Memory B cell (primary cell): ENCODE measurements at regions not wholly inside any gene's neighbourhood (a gene's known extent, or its start where the extent isn't known, plus 50 kb on each side); places are given as distances from the start of the nearest gene placed in this dataset.

Experiments used
- ATAC-seq: fragments of 150-1000 bp; cut with Tn5 transposase; 2 replicates; pipeline ENCODE4 v1.10.0; 2021; ENCODE audit warnings: low read depth, mild to moderate bottlenecking, moderate library complexity
- DNase-seq, 2 donors: peaks; one replicate each; pipeline ENCODE4 v3.0.0; 2022; ENCODE audit warnings: low spot score in 2 of 2
- H3K27ac Mint-ChIP-seq: one replicate; pipeline ENCODE4 v1.8.0; 2022; ENCODE audit warnings: mild to moderate bottlenecking, moderate library complexity, mixed read lengths
- H3K27me3 Mint-ChIP-seq: one replicate; pipeline ENCODE4 v1.8.0; 2022; ENCODE audit warnings: mixed read lengths
- H3K36me3 Mint-ChIP-seq: one replicate; pipeline ENCODE4 v1.8.0; 2022; ENCODE audit warnings: mild to moderate bottlenecking, mixed read lengths
- H3K4me1 Mint-ChIP-seq: one replicate; pipeline ENCODE4 v1.8.0; 2022; ENCODE audit warnings: mixed read lengths
- H3K4me3 Mint-ChIP-seq: one replicate; pipeline ENCODE4 v1.8.0; 2022; ENCODE audit warnings: mild to moderate bottlenecking, moderate library complexity, mixed read lengths
- H3K9me3 Mint-ChIP-seq: one replicate; pipeline ENCODE4 v1.8.0; 2022; ENCODE audit warnings: mixed read lengths

DNA sequence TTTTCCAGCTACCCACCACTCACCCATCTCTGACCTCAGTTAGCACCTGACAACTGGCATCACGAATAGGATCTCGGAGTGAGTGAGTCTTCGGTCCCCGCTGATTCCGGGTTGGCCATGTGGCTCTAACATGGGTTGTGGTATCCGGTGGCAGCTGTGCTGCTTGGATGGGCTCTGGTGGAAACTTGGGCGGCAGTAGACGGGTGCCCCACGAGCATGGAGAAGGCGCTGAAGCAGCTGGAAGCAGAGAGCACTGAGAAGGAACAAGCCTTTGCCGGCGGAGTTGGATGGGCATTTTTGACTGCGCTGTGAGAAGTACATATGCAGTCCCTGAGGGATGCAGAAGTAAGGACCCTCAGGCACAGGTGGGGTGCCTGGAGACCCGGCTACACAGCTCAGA, 1044.0 kb upstream of the ADGRL4 start:
- ATAC-seq (no peak), DNase-seq (no peak)
- no peaks in the 10 kb centered on the region for H3K36me3 Mint-ChIP-seq
- peaks cover 2% of the 10 kb centered on the region for H3K27me3 Mint-ChIP-seq
- H3K4me1 Mint-ChIP-seq: no peaks in the 10 kb centered on the region
- no peak overlapping the region for H3K27ac Mint-ChIP-seq
- no peak overlapping the region for H3K4me3 Mint-ChIP-seq
- no peaks in the 10 kb centered on the region for H3K9me3 Mint-ChIP-seq

DNA sequence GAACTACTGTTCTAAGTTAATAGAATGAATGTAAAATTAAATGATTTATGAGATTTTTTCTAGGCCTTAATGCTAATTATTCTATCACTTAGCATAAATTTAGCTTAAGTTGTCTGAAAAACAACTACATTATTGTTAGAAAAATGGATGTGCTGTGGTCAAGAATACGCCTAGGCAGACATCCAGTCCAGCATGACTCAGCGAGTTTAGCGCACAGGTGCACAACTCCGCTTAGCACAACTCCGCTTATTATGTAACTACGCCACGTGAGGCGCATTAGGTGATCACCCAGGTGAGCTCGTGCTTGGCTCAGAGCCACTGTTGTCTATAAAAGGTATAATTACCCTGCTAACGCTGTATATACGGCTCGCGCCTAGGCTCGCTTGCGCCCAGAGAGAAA, 1043.6 kb upstream of the ADGRL4 start:
- Mint-ChIP-seq H3K4me3 (no peak overlapping the region), H3K9me3 (no peaks in the 10 kb centered on the region), H3K27ac (no peak overlapping the region), H3K4me1 (no peaks in the 10 kb centered on the region), H3K36me3 (no peaks in the 10 kb centered on the region), H3K27me3 (peaks cover 2% of the 10 kb centered on the region)
- DNase-seq (no peak), ATAC-seq (no peak)

DNA sequence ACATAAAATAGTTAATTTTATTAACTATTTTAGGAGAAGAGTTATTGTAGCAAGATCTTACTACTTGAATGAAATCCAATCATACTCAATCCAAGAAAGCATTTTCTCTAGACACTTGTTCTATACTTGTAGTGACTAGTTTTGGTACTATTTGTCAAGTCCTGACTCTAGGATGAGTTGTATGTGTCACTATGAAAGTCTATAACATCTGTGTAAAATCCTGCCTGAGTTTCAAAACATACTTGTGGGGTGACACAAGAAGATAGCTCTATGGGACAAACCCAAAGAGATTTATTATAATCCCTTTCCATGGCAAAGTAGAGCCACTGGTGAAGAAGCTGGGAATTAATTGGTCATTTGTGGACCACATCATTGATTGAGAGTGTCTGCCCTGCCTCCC, 1042.2 kb upstream of the ADGRL4 start:
- H3K9me3 Mint-ChIP-seq: no peaks in the 10 kb centered on the region
- H3K4me3 Mint-ChIP-seq: no peak overlapping the region
- H3K36me3 Mint-ChIP-seq: no peaks in the 10 kb centered on the region
- no peak for ATAC-seq
- no peaks in the 10 kb centered on the region for H3K4me1 Mint-ChIP-seq
- H3K27me3 Mint-ChIP-seq: peaks cover 2% of the 10 kb centered on the region
- H3K27ac Mint-ChIP-seq: no peak overlapping the region
- DNase-seq: no peak

GRCh38 chr1:80047791-80048190, 1041.3 kb upstream of the ADGRL4 start:
- peaks cover 2% of the 10 kb centered on the region for H3K27me3 Mint-ChIP-seq
- H3K4me3 Mint-ChIP-seq: no peak overlapping the region
- no peaks in the 10 kb centered on the region for H3K9me3 Mint-ChIP-seq
- H3K27ac Mint-ChIP-seq: no peak overlapping the region
- DNase-seq (no peak), ATAC-seq (no peak)
- H3K36me3 Mint-ChIP-seq: no peaks in the 10 kb centered on the region
- no peaks in the 10 kb centered on the region for H3K4me1 Mint-ChIP-seq

GRCh38 chr1:80044662-80045061, 1038.1 kb upstream of the ADGRL4 start:
- Mint-ChIP-seq H3K9me3 (peaks cover 2% of the 10 kb centered on the region), H3K4me3 (no peak overlapping the region), H3K27ac (no peak overlapping the region), H3K27me3 (peaks cover 2% of the 10 kb centered on the region), H3K36me3 (no peaks in the 10 kb centered on the region), H3K4me1 (no peaks in the 10 kb centered on the region)
- ATAC-seq (no peak), DNase-seq (no peak)

- H3K9me3 Mint-ChIP-seq: peaks cover 2% of the 10 kb centered on the region
- H3K4me3 Mint-ChIP-seq: no peak overlapping the region
- no peaks in the 10 kb centered on the region for H3K36me3 Mint-ChIP-seq
- H3K4me1 Mint-ChIP-seq: no peaks in the 10 kb centered on the region
- H3K27ac Mint-ChIP-seq: no peak overlapping the region
- no peak for ATAC-seq
- H3K27me3 Mint-ChIP-seq: no peaks in the 10 kb centered on the region
- no peak for DNase-seq
These were observed 1030.3 kb upstream of the ADGRL4 start for GRCh38 chr1:80036690-80037432.

DNA sequence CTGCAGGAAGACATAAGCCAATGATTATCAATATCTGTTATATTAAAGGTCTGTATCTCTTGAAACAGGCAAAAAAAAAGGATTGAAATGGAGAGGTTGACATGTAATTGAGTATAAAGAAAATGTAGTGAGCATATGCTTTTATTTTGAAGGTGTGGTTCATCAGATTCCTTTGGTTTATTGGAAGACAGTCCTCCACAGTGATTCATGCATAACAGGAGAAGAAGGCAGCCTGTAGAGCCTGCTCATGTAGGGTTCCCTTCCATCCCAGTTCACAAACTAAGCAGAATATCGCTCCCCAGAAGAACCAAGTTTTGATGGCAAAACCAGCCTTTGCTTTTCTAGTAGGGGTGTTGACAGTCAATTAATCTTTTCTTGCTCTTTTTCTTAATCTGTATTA, 1016.8 kb upstream of the ADGRL4 start:
- Mint-ChIP-seq H3K27ac (no peak overlapping the region), H3K27me3 (peaks cover 2% of the 10 kb centered on the region), H3K4me3 (no peak overlapping the region), H3K4me1 (no peaks in the 10 kb centered on the region), H3K36me3 (no peaks in the 10 kb centered on the region), H3K9me3 (no peaks in the 10 kb centered on the region)
- DNase-seq: no peak
- no peak for ATAC-seq

- Mint-ChIP-seq H3K27ac (no peak overlapping the region), H3K27me3 (peaks cover 2% of the 10 kb centered on the region), H3K4me3 (no peak overlapping the region), H3K36me3 (no peaks in the 10 kb centered on the region), H3K9me3 (no peaks in the 10 kb centered on the region), H3K4me1 (no peaks in the 10 kb centered on the region)
- ATAC-seq (no peak), DNase-seq (no peak)
These were observed 1015.4 kb upstream of the ADGRL4 start for GRCh38 chr1:80021891-80022290.

DNA sequence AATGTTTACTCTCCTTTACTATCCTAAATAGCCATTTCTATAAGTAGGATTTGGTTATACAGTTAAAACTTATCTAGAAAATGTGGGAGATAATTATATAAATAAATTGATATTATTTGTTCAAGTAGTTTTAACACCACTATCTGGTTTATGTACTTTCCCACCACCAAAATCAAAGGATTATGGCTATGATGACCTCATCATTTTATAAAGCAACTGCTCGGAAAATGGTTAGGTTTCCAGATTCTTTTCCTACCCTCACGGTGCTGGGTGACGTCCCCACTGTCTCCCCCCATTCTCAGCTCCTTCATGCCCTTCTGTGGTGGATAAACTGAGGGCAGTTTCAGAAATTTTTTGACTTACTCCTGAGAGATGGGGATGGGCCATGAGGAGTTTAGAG, 1011.8 kb upstream of the ADGRL4 start:
- H3K4me1 Mint-ChIP-seq: no peaks in the 10 kb centered on the region
- DNase-seq (no peak), ATAC-seq (no peak)
- H3K27me3 Mint-ChIP-seq: no peaks in the 10 kb centered on the region
- no peak overlapping the region for H3K27ac Mint-ChIP-seq
- no peak overlapping the region for H3K4me3 Mint-ChIP-seq
- no peaks in the 10 kb centered on the region for H3K9me3 Mint-ChIP-seq
- no peaks in the 10 kb centered on the region for H3K36me3 Mint-ChIP-seq

- ATAC-seq: no peak
- H3K4me3 Mint-ChIP-seq: no peak overlapping the region
- no peak for DNase-seq
- no peaks in the 10 kb centered on the region for H3K27me3 Mint-ChIP-seq
- H3K4me1 Mint-ChIP-seq: no peaks in the 10 kb centered on the region
- no peaks in the 10 kb centered on the region for H3K36me3 Mint-ChIP-seq
- peaks cover 1% of the 10 kb centered on the region for H3K9me3 Mint-ChIP-seq
- H3K27ac Mint-ChIP-seq: no peak overlapping the region
These were observed 1002.4 kb upstream of the ADGRL4 start for GRCh38 chr1:80008934-80009333.

- H3K27ac Mint-ChIP-seq: no peak overlapping the region
- no peaks in the 10 kb centered on the region for H3K36me3 Mint-ChIP-seq
- no peaks in the 10 kb centered on the region for H3K27me3 Mint-ChIP-seq
- no peak overlapping the region for H3K4me3 Mint-ChIP-seq
- peaks cover 6% of the 10 kb centered on the region for H3K9me3 Mint-ChIP-seq
- H3K4me1 Mint-ChIP-seq: no peaks in the 10 kb centered on the region
- ATAC-seq (no peak), DNase-seq (no peak)
These were observed 996.7 kb upstream of the ADGRL4 start for GRCh38 chr1:80003250-80003649.

- Mint-ChIP-seq H3K4me1 (no peaks in the 10 kb centered on the region), H3K27me3 (no peaks in the 10 kb centered on the region), H3K27ac (no peak overlapping the region), H3K4me3 (no peak overlapping the region), H3K36me3 (no peaks in the 10 kb centered on the region), H3K9me3 (no peaks in the 10 kb centered on the region)
- DNase-seq: no peak
- ATAC-seq: no peak
These were observed 981.9 kb upstream of the ADGRL4 start for GRCh38 chr1:79988401-79988800.

- Mint-ChIP-seq H3K4me1 (no peaks in the 10 kb centered on the region), H3K9me3 (no peaks in the 10 kb centered on the region), H3K36me3 (no peaks in the 10 kb centered on the region), H3K4me3 (no peak overlapping the region), H3K27ac (no peak overlapping the region), H3K27me3 (no peaks in the 10 kb centered on the region)
- ATAC-seq (no peak), DNase-seq (no peak)
These were observed 975.7 kb upstream of the ADGRL4 start for GRCh38 chr1:79982211-79982610.

- H3K4me3 Mint-ChIP-seq: no peak overlapping the region
- no peaks in the 10 kb centered on the region for H3K27me3 Mint-ChIP-seq
- H3K9me3 Mint-ChIP-seq: no peaks in the 10 kb centered on the region
- ATAC-seq (no peak), DNase-seq (no peak)
- H3K4me1 Mint-ChIP-seq: no peaks in the 10 kb centered on the region
- no peak overlapping the region for H3K27ac Mint-ChIP-seq
- H3K36me3 Mint-ChIP-seq: no peaks in the 10 kb centered on the region
These were observed 975.0 kb upstream of the ADGRL4 start for GRCh38 chr1:79981481-79981880.

DNA sequence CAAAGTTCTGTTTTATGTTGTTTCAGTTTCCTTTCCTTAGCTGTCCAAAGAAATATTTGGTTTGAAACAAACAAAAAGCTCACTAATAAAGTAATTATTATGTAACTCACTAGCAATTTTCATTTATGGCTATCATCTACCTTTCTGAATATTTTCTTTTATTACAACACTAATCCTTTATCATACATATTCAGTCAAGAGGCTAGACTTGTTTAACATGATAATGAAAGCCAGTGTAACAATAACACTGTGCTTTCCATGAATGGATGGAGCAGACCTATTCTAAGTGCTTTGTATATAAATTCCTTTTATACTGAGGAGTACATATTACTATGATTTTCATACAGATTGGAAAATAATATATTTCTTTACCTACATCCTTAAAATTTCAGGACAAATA, 972.8 kb upstream of the ADGRL4 start:
- Mint-ChIP-seq H3K9me3 (no peaks in the 10 kb centered on the region), H3K4me3 (no peak overlapping the region), H3K27ac (no peak overlapping the region), H3K36me3 (no peaks in the 10 kb centered on the region), H3K27me3 (no peaks in the 10 kb centered on the region), H3K4me1 (no peaks in the 10 kb centered on the region)
- ATAC-seq: no peak
- no peak for DNase-seq
